Naive thymus-derived CD4-positive, alpha-beta T cell (primary cell): ENCODE measurements at regions not wholly inside any gene's neighbourhood (a gene's known extent, or its start where the extent isn't known, plus 50 kb on each side); places are given as distances from the start of the nearest gene placed in this dataset.

Experiments
- ATAC-seq: fragments of 150-1000 bp; cut with Tn5 transposase; 2 replicates; pipeline ENCODE4 v1.10.0; 2021; ENCODE audit warnings: mild to moderate bottlenecking, moderate library complexity
- CTCF ChIA-PET: fragments of 350-600 bp; sonication (Branson Sonifier 250); formaldehyde crosslinking; loops from one replicate; lab custom pipeline; 2021; ENCODE audit warnings: antibody characterized with exemption; lab: Charles Lee
- POLR2A ChIA-PET: fragments of 350-600 bp; sonication (Branson Sonifier 250); formaldehyde crosslinking; loops from one replicate; lab custom pipeline; 2021; ENCODE audit warnings: antibody characterized with exemption, inconsistent platforms; lab: Charles Lee
- DNase-seq, 9 donors: peaks; one replicate each; pipeline versions ENCODE4 v3.0.0 to v3.0.0-alpha.2; 2020 to 2022; ENCODE audit warnings: mixed read lengths in 1 of 9
- H3K27ac ChIP-seq: one replicate; pipeline ENCODE4 v1.7.0; 2013; ENCODE audit warnings: mild to moderate bottlenecking, low read depth, low read length, moderate library complexity
- H3K27me3 ChIP-seq, 2 donors: one replicate each; pipeline ENCODE4 v1.7.0; 2013; ENCODE audit warnings: low read length in 2 of 2, mild to moderate bottlenecking in 2 of 2, moderate library complexity in 2 of 2; ENCODE audit not compliant: control insufficient read depth in 2 of 2, insufficient read depth in 2 of 2
- H3K36me3 ChIP-seq, 3 experiments: 1 replicate in 2 of 3; 2 replicates in 1 of 3; pipeline ENCODE4 v1.7.0; 2013; ENCODE audit warnings: low read length in 3 of 3, mild to moderate bottlenecking in 3 of 3, moderate library complexity in 1 of 3; ENCODE audit not compliant: insufficient read depth in 3 of 3, control insufficient read depth in 2 of 3
- H3K4me1 ChIP-seq, 2 donors: one replicate each; pipeline ENCODE4 v1.7.0; 2013; ENCODE audit warnings: low read length in 2 of 2, mild to moderate bottlenecking in 2 of 2, moderate library complexity in 1 of 2; ENCODE audit not compliant: control insufficient read depth in 2 of 2, insufficient read depth in 2 of 2
- H3K4me3 ChIP-seq: 2 replicates; pipeline ENCODE4 v1.7.0; 2013; ENCODE audit warnings: mild to moderate bottlenecking, low read length
- H3K9me3 ChIP-seq, 3 experiments: 1 replicate in 2 of 3; 2 replicates in 1 of 3; pipeline ENCODE4 v1.7.0; 2013; ENCODE audit warnings: low read length in 3 of 3; ENCODE audit not compliant: control insufficient read depth in 2 of 3
- H3K27ac Mint-ChIP-seq, 9 donors: one replicate each; pipeline ENCODE4 v1.8.0; 2020 to 2022; ENCODE audit warnings: mixed read lengths in 9 of 9, mild to moderate bottlenecking in 8 of 9, moderate library complexity in 5 of 9, inconsistent platforms in 2 of 9
- H3K27me3 Mint-ChIP-seq, 5 donors: one replicate each; pipeline ENCODE4 v1.8.0; 2021 to 2022; ENCODE audit warnings: mixed read lengths in 5 of 5, mild to moderate bottlenecking in 1 of 5
- H3K36me3 Mint-ChIP-seq, 5 donors: one replicate each; pipeline ENCODE4 v1.8.0; 2020 to 2022; ENCODE audit warnings: mixed read lengths in 5 of 5, mild to moderate bottlenecking in 3 of 5, inconsistent platforms in 1 of 5
- H3K4me1 Mint-ChIP-seq, 7 donors: one replicate each; pipeline ENCODE4 v1.8.0; 2020 to 2022; ENCODE audit warnings: mixed read lengths in 7 of 7, mild to moderate bottlenecking in 3 of 7, inconsistent platforms in 1 of 7
- H3K4me3 Mint-ChIP-seq, 10 donors: one replicate each; pipeline ENCODE4 v1.8.0; 2020 to 2022; ENCODE audit warnings: mild to moderate bottlenecking in 10 of 10, mixed read lengths in 10 of 10, moderate library complexity in 6 of 10, inconsistent platforms in 2 of 10
- H3K9me3 Mint-ChIP-seq, 11 donors: one replicate each; pipeline ENCODE4 v1.8.0; 2020 to 2022; ENCODE audit warnings: mixed read lengths in 11 of 11, mild to moderate bottlenecking in 4 of 11, inconsistent platforms in 1 of 11, moderate library complexity in 1 of 11
- intact Hi-C, 2 donors: fragments of 100-400 bp; cut with micrococcal nuclease; formaldehyde crosslinking; loops; one replicate each; pipeline ENCODE4 v1.15.1; 2023

DNA sequence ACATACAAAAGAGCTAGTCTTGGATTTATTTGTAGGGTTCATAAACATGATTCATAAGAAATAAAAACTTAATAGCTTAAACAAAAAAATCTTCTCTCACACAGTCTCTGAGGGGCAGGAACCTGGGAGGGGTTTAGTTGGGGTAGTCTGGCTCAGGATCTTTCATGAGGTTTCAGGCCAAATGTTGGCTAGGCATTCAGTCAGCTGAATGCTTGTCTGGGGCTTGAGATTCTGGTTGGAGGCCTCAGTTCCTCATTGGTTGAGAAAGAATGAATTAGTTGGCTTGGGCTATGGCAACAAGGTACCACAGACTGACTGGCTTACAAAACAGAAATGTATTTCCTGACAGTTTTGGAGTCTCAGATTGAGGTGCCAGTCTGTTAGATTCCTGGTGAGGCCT is 74.3 kb downstream of the ANKRD7 start:
- Mint-ChIP-seq H3K27ac (no peak overlapping the region), H3K4me1 (no peaks in the 10 kb centered on the region), H3K9me3 (peaks cover 0 to 8% (median 1%) of the 10 kb centered on the region in 11 donors), H3K27me3 (peaks cover 4 to 47% (median 10%) of the 10 kb centered on the region in 5 donors), H3K36me3 (peaks cover 0 to 4% (median 0%) of the 10 kb centered on the region in 5 donors), H3K4me3 (no peak overlapping the region)
- Histone ChIP-seq H3K27ac (no peak overlapping the region), H3K9me3 (no peaks in the 10 kb centered on the region), H3K4me3 (no peak overlapping the region), H3K4me1 (no peaks in the 10 kb centered on the region), H3K27me3 (no peaks in the 10 kb centered on the region), H3K36me3 (no peaks in the 10 kb centered on the region)
- intact Hi-C loops, result no loop called here
- ChIA-PET POLR2A (no interaction called here), CTCF (no interaction called here)
- no peak for DNase-seq
- no peak for ATAC-seq

DNA sequence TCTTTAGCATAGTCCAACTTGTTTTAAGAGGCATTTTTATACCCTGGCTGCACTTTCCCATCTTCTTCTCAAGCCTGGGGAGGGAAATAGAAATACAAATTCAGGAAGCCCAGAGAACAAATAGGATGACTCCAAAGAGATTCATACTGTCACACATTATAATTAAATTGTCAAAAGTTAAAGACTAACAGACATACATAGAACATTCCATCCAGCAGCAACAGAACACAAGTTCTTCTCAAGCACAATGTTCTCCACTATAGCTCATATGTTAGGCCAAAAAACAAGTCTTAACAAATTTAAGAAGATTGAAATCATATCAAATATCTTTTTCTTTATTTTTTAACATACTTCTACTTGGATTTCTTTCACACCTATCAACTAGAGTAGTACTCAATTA is 75.7 kb downstream of the ANKRD7 start:
- Histone ChIP-seq H3K4me3 (no peak overlapping the region), H3K36me3 (no peaks in the 10 kb centered on the region), H3K27ac (no peak overlapping the region), H3K4me1 (no peaks in the 10 kb centered on the region), H3K27me3 (no peaks in the 10 kb centered on the region), H3K9me3 (no peaks in the 10 kb centered on the region)
- Mint-ChIP-seq H3K4me1 (no peaks in the 10 kb centered on the region), H3K4me3 (no peak overlapping the region), H3K9me3 (peaks cover 0 to 4% (median 3%) of the 10 kb centered on the region in 11 donors), H3K36me3 (peaks cover 0 to 3% (median 0%) of the 10 kb centered on the region in 5 donors), H3K27me3 (peaks cover 4 to 42% (median 17%) of the 10 kb centered on the region in 5 donors), H3K27ac (no peak overlapping the region)
- POLR2A ChIA-PET, result no interaction called here
- DNase-seq, result no peak
- ATAC-seq, result no peak
- CTCF ChIA-PET, result no interaction called here
- intact Hi-C loops, result no loop called here

DNA sequence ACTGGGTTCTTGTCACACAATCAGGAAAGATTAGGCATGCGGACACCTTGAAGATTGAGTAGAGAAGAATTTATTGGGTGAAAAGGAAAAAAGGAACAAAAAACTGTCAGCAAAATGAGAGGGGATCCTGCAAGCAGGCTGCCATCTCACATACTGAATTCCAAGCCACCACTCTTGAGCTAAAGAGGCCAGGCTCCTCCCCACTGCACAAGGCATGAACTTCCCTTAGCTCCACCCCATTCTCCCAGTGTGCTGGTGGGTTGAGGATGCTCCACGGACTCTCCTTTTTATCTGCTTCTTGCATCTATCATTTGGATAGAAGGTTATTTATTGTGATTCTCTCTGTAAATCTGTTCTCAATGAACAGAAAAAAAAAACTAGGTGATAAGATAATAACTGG is 79.6 kb downstream of the ANKRD7 start:
- no peak overlapping the region for H3K4me3 ChIP-seq
- Mint-ChIP-seq H3K36me3 (peaks cover 0 to 7% (median 0%) of the 10 kb centered on the region in 5 donors), H3K9me3 (peaks cover 0 to 12% (median 3%) of the 10 kb centered on the region in 11 donors), H3K27ac (no peak overlapping the region), H3K27me3 (peaks cover 0 to 28% (median 19%) of the 10 kb centered on the region in 5 donors), H3K4me1 (peaks cover 0 to 2% (median 0%) of the 10 kb centered on the region in 7 donors), H3K4me3 (no peak overlapping the region)
- no peaks in the 10 kb centered on the region for H3K9me3 ChIP-seq
- no peak overlapping the region for H3K27ac ChIP-seq
- CTCF ChIA-PET, result no interaction called here
- no peak for DNase-seq
- no peaks in the 10 kb centered on the region for H3K36me3 ChIP-seq
- no peaks in the 10 kb centered on the region for H3K27me3 ChIP-seq
- no peaks in the 10 kb centered on the region for H3K4me1 ChIP-seq
- POLR2A ChIA-PET, result no interaction called here
- intact Hi-C loops, result no loop called here
- ATAC-seq, result no peak

DNA sequence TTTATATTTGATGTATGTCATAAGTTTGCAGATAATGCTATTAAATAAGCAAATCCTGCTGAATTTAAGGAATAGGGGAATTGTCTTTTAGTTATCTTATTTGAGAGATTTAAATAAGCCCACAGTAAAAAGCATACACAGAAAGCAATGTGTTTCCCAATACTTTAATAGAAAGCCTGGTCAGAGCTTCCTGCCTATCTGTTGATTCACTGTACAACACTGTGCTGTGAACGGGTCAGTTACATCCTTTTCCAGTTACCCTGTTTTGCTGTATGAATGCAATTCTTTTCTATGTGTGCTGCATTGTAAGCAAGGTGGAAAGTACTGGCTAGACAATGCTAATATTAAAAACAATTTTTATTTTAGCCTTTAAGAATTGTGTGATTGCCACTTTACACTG is 81.2 kb downstream of the ANKRD7 start:
- Histone ChIP-seq H3K36me3 (no peaks in the 10 kb centered on the region), H3K27ac (no peak overlapping the region), H3K27me3 (no peaks in the 10 kb centered on the region), H3K9me3 (no peaks in the 10 kb centered on the region), H3K4me1 (no peaks in the 10 kb centered on the region), H3K4me3 (no peak overlapping the region)
- no peak overlapping the region for H3K4me3 Mint-ChIP-seq
- no peak overlapping the region for H3K27ac Mint-ChIP-seq
- H3K9me3 Mint-ChIP-seq, result peaks cover 0 to 20% (median 15%) of the 10 kb centered on the region in 11 donors
- intact Hi-C loops, result no loop called here
- H3K27me3 Mint-ChIP-seq, result peaks cover 0 to 21% (median 17%) of the 10 kb centered on the region in 5 donors
- ChIA-PET POLR2A (no interaction called here), CTCF (no interaction called here)
- peaks cover 0 to 8% (median 0%) of the 10 kb centered on the region in 7 donors for H3K4me1 Mint-ChIP-seq
- ATAC-seq, result no peak
- no peak for DNase-seq
- H3K36me3 Mint-ChIP-seq, result peaks cover 0 to 16% (median 0%) of the 10 kb centered on the region in 5 donors

- Histone ChIP-seq H3K36me3 (no peaks in the 10 kb centered on the region), H3K4me3 (no peak overlapping the region), H3K4me1 (no peaks in the 10 kb centered on the region), H3K27ac (no peak overlapping the region), H3K27me3 (no peaks in the 10 kb centered on the region), H3K9me3 (no peaks in the 10 kb centered on the region)
- ChIA-PET POLR2A (no interaction called here), CTCF (no interaction called here)
- Mint-ChIP-seq H3K27ac (no peak overlapping the region), H3K4me3 (no peak overlapping the region), H3K27me3 (peaks cover 0 to 21% (median 17%) of the 10 kb centered on the region in 5 donors), H3K9me3 (peaks cover 0 to 20% (median 15%) of the 10 kb centered on the region in 11 donors), H3K36me3 (peaks cover 0 to 16% (median 0%) of the 10 kb centered on the region in 5 donors), H3K4me1 (peaks cover 0 to 18% (median 0%) of the 10 kb centered on the region in 7 donors)
- no peak for ATAC-seq
- intact Hi-C loops, result no loop called here
- DNase-seq, result no peak
Measured at GRCh38 chr7:118306771-118307170, 82.3 kb downstream of the ANKRD7 start.

GRCh38 chr7:118311121-118311836 is 86.8 kb downstream of the ANKRD7 start:
- ChIA-PET CTCF (no interaction called here), POLR2A (no interaction called here)
- DNase-seq, result no peak
- Mint-ChIP-seq H3K9me3 (peaks cover 0 to 39% (median 18%) of the 10 kb centered on the region in 11 donors), H3K27me3 (peaks cover 0 to 14% (median 9%) of the 10 kb centered on the region in 5 donors), H3K27ac (peak overlapping the region in 1 of 9 donors; percentile 54), H3K36me3 (peaks cover 0 to 31% (median 0%) of the 10 kb centered on the region in 5 donors), H3K4me3 (no peak overlapping the region), H3K4me1 (peaks cover 0 to 34% (median 0%) of the 10 kb centered on the region in 7 donors)
- no peaks in the 10 kb centered on the region for H3K27me3 ChIP-seq
- ATAC-seq, result peak; percentile 67
- intact Hi-C loops, result loop anchor here in 1 of 2 donors (2.0 kb wide), 1 partner anchor 22 kb away; no protein-coding TSS in a partner anchor
- no peaks in the 10 kb centered on the region for H3K4me1 ChIP-seq
- no peaks in the 10 kb centered on the region for H3K36me3 ChIP-seq
- no peak overlapping the region for H3K4me3 ChIP-seq
- no peak overlapping the region for H3K27ac ChIP-seq
- H3K9me3 ChIP-seq, result no peaks in the 10 kb centered on the region

GRCh38 chr7:118312051-118312450 is 87.5 kb downstream of the ANKRD7 start:
- peaks cover 0 to 34% (median 0%) of the 10 kb centered on the region in 7 donors for H3K4me1 Mint-ChIP-seq
- Histone ChIP-seq H3K9me3 (no peaks in the 10 kb centered on the region), H3K27ac (no peak overlapping the region), H3K27me3 (no peaks in the 10 kb centered on the region), H3K4me1 (no peaks in the 10 kb centered on the region), H3K4me3 (no peak overlapping the region), H3K36me3 (no peaks in the 10 kb centered on the region)
- ChIA-PET CTCF (no interaction called here), POLR2A (no interaction called here)
- intact Hi-C loops, result no loop called here
- H3K4me3 Mint-ChIP-seq, result peak overlapping the region in 1 of 10 donors; percentile 41
- H3K9me3 Mint-ChIP-seq, result peaks cover 0 to 43% (median 22%) of the 10 kb centered on the region in 11 donors
- no peak for ATAC-seq
- DNase-seq, result no peak
- H3K36me3 Mint-ChIP-seq, result peaks cover 0 to 31% (median 0%) of the 10 kb centered on the region in 5 donors
- peaks cover 0 to 11% (median 7%) of the 10 kb centered on the region in 5 donors for H3K27me3 Mint-ChIP-seq
- peak overlapping the region in 1 of 9 donors; percentile 13 for H3K27ac Mint-ChIP-seq
